Epithelial cell of esophagus (primary cell): ENCODE measurements at regions not wholly inside any gene's neighbourhood (a gene's known extent, or its start where the extent isn't known, plus 50 kb on each side); places are given as distances from the start of the nearest gene placed in this dataset.

Experiments
- DNase-seq: peaks from one replicate; pipeline ENCODE4 v3.0.0; 2010; ENCODE audit warnings: low read depth
- H3K4me3 ChIP-seq: 2 replicates; pipeline ENCODE4 v1.5.1; 2011; ENCODE audit warnings: mild to moderate bottlenecking, low read length, control low read depth
- CTCF ChIP-seq: IDR thresholded peaks from 2 replicates; pipeline ENCODE4 v1.5.1; 2011; ENCODE audit warnings: low read depth, mild to moderate bottlenecking, low read length, control low read depth, inconsistent platforms; ENCODE audit not compliant: insufficient read depth; ENCODE audit errors: missing control alignments

DNA sequence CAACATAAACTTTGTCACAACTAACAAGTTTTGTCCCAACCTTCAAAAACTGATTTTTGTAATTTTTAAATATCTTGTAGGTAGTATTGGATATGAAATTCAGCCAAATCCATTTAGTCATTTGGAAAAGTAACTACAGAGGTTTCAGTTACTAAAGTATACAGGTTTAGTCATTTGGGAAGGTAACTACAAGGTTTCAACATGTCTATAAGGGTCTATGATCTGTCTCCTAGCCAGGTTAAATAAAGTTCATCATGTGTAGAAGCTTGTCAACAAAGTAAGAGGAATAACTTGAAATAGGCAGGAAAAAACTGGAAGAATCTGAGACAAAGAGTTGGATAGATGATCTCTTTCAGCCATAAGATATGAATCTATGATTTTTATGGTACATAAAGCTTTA is 229.8 kb downstream of the COL12A1 start:
- TF ChIP-seq CTCF, result no peak

GRCh38 chr6:74973591-74973990 is 232.3 kb downstream of the COL12A1 start:
- no peak for DNase-seq
- no peak for TF ChIP-seq CTCF
- H3K4me3 ChIP-seq, result no peak overlapping the region

More for the DNA sequence above, 229.8 kb downstream of the COL12A1 start:
- H3K4me3 ChIP-seq, result no peak overlapping the region
- peak; percentile 67 for DNase-seq

DNA sequence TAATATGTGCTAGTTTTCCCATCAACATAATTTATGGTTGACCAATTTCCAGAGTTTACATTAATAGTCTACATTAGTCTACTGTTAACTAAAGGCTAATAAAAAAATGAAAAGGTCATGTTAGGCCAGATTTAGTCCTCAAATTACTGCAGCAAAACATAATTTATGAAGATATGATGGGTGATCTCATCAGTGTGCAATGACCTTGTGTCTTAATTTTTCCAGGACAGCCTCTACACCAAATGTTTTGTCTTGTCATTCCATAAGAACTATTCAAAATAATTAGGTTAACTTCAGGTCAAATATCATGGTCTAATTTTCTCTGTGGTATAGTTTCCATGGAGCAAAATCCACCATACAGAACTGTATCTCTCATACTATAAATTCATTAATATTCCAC is 234.2 kb downstream of the COL12A1 start:
- no peak for DNase-seq
- TF ChIP-seq CTCF, result no peak
- no peak overlapping the region for H3K4me3 ChIP-seq

DNA sequence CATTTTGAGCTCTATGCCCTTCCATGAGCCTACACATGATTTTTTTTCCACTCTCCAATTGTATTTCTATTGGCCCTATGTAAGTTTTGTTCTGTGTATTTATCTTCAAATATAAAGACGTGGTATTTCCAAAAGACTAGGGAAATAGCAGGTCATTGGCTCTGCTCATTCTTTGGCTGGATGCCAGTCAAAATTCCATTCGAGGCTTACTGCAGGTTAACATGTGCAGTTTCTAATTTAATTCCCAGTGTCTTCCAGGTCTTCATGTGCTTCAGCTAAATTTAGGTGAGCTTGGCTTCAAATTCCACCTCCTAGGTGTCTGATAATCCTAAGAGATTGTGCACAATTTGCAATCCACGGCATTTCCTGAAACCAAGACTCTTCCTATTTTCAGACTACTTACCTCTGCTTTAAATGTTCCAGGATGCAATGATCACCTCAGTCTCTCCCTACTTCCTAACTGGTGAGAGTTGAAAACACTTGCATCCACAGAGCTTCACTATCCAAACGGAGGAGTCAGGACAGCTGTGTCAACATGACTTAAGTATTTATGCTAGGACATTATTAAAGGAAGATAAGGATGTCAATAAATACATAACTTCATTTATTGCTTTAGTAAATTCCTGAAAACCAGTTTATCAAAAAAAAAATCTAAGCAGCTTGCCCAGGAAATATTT is 236.1 kb downstream of the COL12A1 start:
- H3K4me3 ChIP-seq, result no peak overlapping the region
- DNase-seq, result no peak
- TF ChIP-seq CTCF, result no peak

GRCh38 chr6:74967821-74968220 is 238.0 kb downstream of the COL12A1 start:
- no peak overlapping the region for H3K4me3 ChIP-seq
- DNase-seq, result peak; percentile 17
- no peak for TF ChIP-seq CTCF

DNA sequence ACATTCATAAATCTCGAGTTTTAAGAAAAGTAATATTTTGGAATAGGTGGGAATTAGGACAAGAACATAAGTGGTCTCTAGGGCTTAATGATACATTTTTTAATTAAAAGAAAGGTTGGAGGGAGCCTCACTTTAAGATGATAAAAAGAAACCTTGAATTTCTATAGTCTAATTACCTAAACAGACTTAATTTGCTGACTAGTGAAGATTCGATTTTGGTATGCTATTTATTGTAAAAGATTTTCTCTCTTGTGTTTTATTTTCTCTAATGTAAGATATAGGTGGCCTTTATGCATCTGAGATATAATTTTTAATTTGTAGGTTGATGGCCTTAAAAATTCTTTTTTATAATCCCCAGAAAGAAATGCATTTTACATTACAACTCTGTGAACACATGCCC is 239.1 kb downstream of the COL12A1 start:
- H3K4me3 ChIP-seq, result no peak overlapping the region
- no peak for TF ChIP-seq CTCF
- no peak for DNase-seq

GRCh38 chr6:74964871-74965441 is 240.9 kb downstream of the COL12A1 start:
- no peak for DNase-seq
- no peak for TF ChIP-seq CTCF
- H3K4me3 ChIP-seq, result no peak overlapping the region
